IgD-negative memory B cell (primary cell): ENCODE measurements at regions not wholly inside any gene's neighbourhood (a gene's known extent, or its start where the extent isn't known, plus 50 kb on each side); places are given as distances from the start of the nearest gene placed in this dataset.
"Not testable (repeated sequence)": the region's sequence is repeated elsewhere in the genome, so short reads cannot be mapped to it uniquely, and the experiment has no call there.

Source experiments
- H3K27ac Mint-ChIP-seq, 3 donors: one replicate each; pipeline ENCODE4 v1.8.0; 2020 to 2022; ENCODE audit warnings: mild to moderate bottlenecking in 3 of 3, mixed read lengths in 3 of 3, moderate library complexity in 1 of 3
- H3K27me3 Mint-ChIP-seq: one replicate; pipeline ENCODE4 v1.8.0; 2021; ENCODE audit warnings: mixed read lengths
- H3K36me3 Mint-ChIP-seq: one replicate; pipeline ENCODE4 v1.8.0; 2020; ENCODE audit warnings: mild to moderate bottlenecking, mixed read lengths
- H3K4me1 Mint-ChIP-seq, 3 donors: one replicate each; pipeline ENCODE4 v1.8.0; 2020 to 2022; ENCODE audit warnings: mixed read lengths in 3 of 3, mild to moderate bottlenecking in 1 of 3
- H3K4me3 Mint-ChIP-seq, 4 donors: one replicate each; pipeline ENCODE4 v1.8.0; 2020 to 2022; ENCODE audit warnings: mild to moderate bottlenecking in 4 of 4, mixed read lengths in 4 of 4, moderate library complexity in 3 of 4
- H3K9me3 Mint-ChIP-seq, 3 donors: one replicate each; pipeline ENCODE4 v1.8.0; 2020 to 2021; ENCODE audit warnings: mixed read lengths in 3 of 3, mild to moderate bottlenecking in 1 of 3

DNA sequence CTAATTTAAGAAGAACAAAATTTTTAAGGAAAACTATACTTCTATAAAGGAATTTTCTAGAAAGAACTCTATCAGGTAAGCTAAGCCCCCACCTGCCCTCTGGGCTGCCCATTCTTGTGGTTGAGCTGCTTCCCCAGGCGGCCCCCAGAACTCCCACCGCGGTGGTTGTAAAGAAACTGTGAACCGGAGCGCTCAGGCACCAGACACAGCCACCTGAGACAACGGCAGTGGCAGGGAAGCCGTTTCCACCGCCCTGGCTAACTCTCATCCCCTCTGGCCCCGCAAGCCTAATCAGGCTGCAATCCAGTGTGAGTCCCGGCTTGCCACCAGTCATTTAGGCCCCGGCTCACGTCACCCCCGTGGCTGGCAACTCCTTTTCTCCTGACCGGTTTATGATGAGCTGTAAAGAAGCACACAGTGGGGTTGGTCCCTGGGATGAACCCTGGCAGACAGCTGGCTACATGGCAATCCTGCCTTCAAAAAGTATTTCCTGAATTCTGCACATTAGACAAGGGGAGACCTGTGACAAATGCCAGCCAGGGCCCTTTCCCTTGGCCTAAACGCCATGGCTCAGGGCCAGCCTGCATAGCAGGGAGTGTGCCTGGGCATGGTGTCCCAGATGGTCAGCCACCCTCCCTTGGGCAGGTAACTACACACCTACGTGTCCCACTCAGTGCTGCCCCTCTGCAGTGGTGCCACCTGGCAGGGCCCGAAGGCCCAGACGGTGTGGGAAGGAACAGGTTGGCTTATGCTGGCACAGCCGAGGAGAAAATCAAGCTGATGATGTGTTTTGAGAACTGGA lies 63.8 kb upstream of the GPR31 start:
- Mint-ChIP-seq H3K36me3 (no peaks in the 10 kb centered on the region), H3K27me3 (peaks cover 6% of the 10 kb centered on the region), H3K27ac (no peak overlapping the region), H3K9me3 (no peaks in the 10 kb centered on the region), H3K4me3 (no peak overlapping the region), H3K4me1 (no peaks in the 10 kb centered on the region)

DNA sequence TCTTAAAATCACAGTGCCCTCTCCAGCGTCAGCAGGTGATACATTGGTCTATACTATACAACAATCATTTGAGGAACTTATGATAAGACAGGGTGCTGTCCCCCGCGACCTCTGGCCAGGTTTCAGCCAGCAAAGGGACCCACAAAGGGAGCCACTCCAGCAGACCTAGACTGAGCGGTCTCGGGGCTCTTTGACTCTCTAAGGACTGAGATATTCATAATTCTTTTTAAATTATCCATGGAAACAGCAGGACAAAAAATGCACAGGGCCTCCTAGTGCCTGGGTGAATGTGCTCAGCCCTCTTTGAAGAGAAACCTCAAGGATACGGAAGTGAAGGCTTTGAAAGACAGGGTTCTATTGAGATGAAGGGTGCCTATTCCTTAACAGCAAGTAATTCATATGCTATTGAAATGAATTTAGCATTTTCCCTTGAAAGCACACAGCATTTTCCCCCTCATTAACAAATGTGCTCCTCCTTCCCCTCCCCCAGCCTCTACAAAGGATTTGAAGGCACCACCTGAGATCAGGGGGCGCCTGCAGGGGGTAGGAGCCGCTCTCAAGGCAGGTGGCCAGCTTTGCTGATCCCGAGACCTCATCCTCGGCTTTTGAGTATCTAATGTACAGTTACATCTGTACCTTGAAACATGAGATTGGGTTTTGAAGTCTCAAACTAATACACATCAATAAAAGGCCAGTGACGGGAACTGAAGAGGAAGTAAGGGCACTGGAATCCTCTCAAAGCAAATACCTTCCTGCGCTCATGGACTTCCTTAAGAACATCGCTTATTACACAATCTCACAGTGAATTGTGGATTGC lies 65.3 kb upstream of the UNC93A start:
- peaks cover 21% of the 10 kb centered on the region for H3K27me3 Mint-ChIP-seq
- not testable (repeated sequence) for H3K27ac Mint-ChIP-seq, H3K4me3 Mint-ChIP-seq, H3K4me1 Mint-ChIP-seq, H3K9me3 Mint-ChIP-seq, H3K36me3 Mint-ChIP-seq

DNA sequence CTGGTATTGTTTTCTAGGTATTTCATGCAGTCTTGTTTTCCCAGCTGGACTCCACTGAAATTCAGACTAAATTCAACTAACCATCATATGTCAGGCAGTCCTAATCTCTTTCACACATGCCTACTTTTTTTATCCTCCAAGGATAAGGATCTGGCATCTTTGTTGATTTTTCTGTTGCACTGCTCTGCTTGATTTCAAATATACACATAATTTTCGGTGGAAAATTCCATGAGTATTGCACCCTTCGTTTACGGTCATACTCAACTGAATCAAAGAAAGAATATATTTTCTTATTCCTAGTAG lies 64.8 kb upstream of the UNC93A start:
- Mint-ChIP-seq H3K27ac (no peak overlapping the region), H3K4me1 (peaks cover 0 to 2% (median 0%) of the 10 kb centered on the region in 3 donors), H3K9me3 (no peaks in the 10 kb centered on the region), H3K4me3 (no peak overlapping the region), H3K27me3 (peaks cover 21% of the 10 kb centered on the region), H3K36me3 (no peaks in the 10 kb centered on the region)

DNA sequence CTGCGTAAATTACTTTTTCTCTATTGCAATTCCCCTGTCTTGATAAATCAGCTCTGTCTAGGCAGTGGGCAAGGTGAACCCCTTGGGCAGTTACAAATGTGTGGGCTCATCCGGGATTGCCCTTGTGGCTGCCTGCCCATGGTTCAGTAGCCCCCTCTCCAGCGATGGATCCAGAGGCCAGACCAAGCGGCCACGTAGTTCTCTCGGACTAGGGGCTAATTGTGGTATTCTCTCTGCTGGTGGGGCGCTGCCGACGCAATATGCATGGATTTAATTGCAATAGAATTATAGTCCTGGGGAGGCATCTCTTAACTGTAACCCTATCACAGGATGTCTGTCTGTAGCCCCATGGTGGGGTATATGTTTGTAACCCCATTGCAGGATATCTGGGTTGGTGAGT lies 64.3 kb upstream of the UNC93A start:
- Mint-ChIP-seq H3K9me3 (no peaks in the 10 kb centered on the region), H3K4me1 (peaks cover 0 to 2% (median 0%) of the 10 kb centered on the region in 3 donors), H3K27me3 (peaks cover 21% of the 10 kb centered on the region), H3K36me3 (no peaks in the 10 kb centered on the region), H3K27ac (no peak overlapping the region), H3K4me3 (no peak overlapping the region)

DNA sequence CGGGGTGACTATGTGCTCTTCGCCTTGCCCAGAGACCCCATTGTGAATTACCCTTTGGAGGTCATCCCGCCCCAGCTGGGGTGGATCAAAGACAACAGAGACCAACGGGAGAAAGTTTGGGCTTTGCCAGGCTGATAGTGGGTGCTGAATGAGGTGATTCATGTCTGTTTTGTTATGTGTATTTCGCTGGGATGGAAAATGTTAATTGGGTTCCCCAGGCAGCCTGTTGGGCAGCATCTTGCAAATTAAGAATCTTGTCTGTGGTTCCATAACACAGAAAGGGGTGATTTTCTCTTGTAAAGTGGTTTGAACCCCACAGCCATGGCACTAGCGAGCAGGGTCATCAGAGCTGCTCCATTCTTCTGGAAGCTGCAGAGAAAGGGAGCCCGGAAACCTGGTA lies 63.1 kb upstream of the UNC93A start:
- peaks cover 0 to 2% (median 0%) of the 10 kb centered on the region in 3 donors for H3K4me1 Mint-ChIP-seq
- H3K4me3 Mint-ChIP-seq, result no peak overlapping the region
- H3K36me3 Mint-ChIP-seq, result no peaks in the 10 kb centered on the region
- peaks cover 21% of the 10 kb centered on the region for H3K27me3 Mint-ChIP-seq
- H3K9me3 Mint-ChIP-seq, result no peaks in the 10 kb centered on the region
- H3K27ac Mint-ChIP-seq, result no peak overlapping the region

DNA sequence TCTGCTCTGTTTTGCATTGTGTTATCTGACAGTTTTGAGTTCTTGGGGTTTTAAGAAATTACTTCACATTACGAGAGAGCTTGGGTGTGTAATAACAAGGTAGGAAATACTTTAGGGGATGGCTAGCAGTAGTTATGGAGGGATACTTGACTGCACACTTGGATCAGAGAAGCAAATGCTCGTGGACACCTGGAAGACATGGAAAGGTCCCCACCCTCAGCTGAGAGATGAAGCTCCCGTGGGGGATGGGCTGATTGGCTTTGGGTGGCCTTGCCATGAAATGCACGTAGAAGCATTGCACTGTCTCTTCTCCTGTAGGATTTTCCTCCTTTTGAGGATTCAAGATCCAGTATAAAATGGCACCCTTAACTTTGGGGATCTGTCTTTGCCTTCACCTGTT lies 61.5 kb upstream of the UNC93A start:
- Mint-ChIP-seq H3K4me1 (peaks cover 0 to 2% (median 1%) of the 10 kb centered on the region in 3 donors), H3K36me3 (no peaks in the 10 kb centered on the region), H3K9me3 (no peaks in the 10 kb centered on the region), H3K27ac (no peak overlapping the region), H3K4me3 (no peak overlapping the region), H3K27me3 (peaks cover 17% of the 10 kb centered on the region)

DNA sequence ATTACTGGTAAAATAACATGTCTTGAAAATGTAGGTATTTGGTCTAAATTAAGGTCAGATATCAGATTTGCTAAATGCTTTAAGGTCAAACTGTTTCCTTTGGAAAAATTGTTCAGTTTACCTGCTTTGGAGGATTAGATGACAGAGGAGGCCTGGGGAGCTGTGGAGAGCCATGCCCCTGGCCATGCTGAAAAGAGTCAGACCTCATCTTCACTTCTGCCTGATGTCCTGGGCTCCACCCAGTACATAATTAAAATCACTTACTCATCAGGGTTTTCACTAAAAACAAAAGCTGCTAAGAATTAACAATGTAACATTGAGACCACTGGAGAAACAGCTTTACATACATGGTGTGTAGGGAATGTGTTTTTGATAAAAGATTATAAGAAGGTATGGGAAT lies 60.8 kb upstream of the UNC93A start:
- Mint-ChIP-seq H3K36me3 (no peaks in the 10 kb centered on the region), H3K9me3 (no peaks in the 10 kb centered on the region), H3K4me1 (peaks cover 0 to 4% (median 4%) of the 10 kb centered on the region in 3 donors), H3K27me3 (peaks cover 20% of the 10 kb centered on the region), H3K4me3 (no peak overlapping the region), H3K27ac (no peak overlapping the region)

DNA sequence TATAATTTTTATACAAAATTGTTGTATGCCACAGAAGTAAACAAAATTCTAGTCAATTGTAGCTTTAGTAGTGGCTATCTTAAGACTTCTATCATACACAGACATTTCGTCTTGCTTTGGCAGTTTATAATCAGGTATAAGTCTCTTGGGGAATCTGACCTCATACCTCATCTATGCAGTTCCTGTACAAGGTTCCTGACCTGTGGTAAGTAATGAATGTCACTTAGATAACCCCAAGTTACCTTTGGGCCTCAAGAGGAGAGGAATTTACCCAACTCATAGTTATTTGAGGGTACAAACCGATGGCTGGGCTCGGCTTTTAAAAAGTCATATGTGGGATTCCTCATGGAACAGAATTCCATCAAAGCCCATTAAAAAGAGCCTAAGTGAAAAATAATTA lies 58.8 kb upstream of the UNC93A start:
- no peaks in the 10 kb centered on the region for H3K36me3 Mint-ChIP-seq
- peaks cover 15% of the 10 kb centered on the region for H3K27me3 Mint-ChIP-seq
- peaks cover 0 to 4% (median 4%) of the 10 kb centered on the region in 3 donors for H3K4me1 Mint-ChIP-seq
- no peak overlapping the region for H3K4me3 Mint-ChIP-seq
- no peaks in the 10 kb centered on the region for H3K9me3 Mint-ChIP-seq
- no peak overlapping the region for H3K27ac Mint-ChIP-seq

DNA sequence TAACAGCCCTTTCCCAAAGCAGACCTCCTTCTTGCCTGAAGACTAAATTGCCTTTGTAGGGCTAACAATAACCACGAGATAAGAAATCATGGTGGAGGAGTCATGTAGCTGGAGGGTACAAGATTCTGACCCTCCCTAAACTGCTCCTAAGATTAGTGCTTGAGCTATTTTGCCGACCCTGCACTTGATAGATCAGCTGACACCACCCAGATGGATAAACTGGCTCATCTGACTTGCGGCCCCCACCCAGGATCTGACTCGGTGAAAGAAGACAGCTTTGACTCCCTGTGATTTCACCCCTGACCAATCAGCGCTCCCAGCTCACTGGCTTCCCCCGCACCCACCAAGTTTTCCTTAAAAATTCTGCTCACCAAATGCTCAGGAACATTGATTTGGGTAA lies 57.6 kb upstream of the UNC93A start:
- peaks cover 0 to 4% (median 2%) of the 10 kb centered on the region in 3 donors for H3K4me1 Mint-ChIP-seq
- H3K9me3 Mint-ChIP-seq, result no peaks in the 10 kb centered on the region
- no peaks in the 10 kb centered on the region for H3K36me3 Mint-ChIP-seq
- no peak overlapping the region for H3K27ac Mint-ChIP-seq
- H3K27me3 Mint-ChIP-seq, result peaks cover 10% of the 10 kb centered on the region
- no peak overlapping the region for H3K4me3 Mint-ChIP-seq

DNA sequence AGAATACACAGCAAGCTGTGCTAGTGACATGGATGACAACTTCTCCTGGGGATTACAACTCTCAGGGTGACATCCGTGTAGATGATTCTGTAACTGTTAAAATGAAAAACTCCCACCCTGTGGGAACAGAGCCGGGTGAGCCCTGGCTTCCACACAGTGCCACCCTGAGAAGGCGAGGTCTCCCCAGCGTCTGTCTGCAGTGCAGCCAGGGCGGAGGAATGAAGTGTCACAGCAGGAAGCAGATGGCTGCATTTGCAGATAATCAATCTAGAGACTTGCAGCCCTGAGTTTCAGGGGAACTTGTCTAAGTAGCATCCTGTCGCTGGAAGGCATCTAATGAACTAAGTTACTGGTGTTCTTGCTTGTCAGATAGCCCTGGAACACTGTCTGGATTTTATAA lies 56.5 kb upstream of the UNC93A start:
- not testable (repeated sequence) for H3K9me3 Mint-ChIP-seq, H3K4me1 Mint-ChIP-seq, H3K27ac Mint-ChIP-seq, H3K36me3 Mint-ChIP-seq
- Mint-ChIP-seq H3K4me3 (peak overlapping the region in 1 of 4 donors; percentile 17), H3K27me3 (peaks cover 11% of the 10 kb centered on the region)

DNA sequence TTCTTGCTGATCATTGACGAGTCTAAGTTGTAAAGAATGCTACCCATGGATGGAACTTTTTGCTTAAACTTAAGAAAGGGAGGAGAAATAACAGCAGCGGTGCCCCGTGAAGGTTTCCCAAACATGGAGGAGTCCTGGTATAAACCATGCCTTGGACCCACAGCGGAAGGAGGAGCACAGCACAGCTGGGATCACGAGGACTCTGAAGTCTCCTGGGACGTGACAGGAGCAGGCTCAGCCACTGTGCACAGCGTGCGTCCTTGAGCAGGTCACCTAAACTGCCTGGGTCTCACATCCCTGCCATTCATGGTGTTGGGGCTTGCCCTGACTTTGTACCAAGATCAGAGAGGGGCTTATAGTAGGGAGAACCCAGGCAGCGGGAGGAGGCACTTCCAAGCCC lies 56.1 kb upstream of the UNC93A start:
- peaks cover 8% of the 10 kb centered on the region for H3K27me3 Mint-ChIP-seq
- H3K27ac Mint-ChIP-seq, result no peak overlapping the region
- peaks cover 0 to 4% (median 2%) of the 10 kb centered on the region in 3 donors for H3K4me1 Mint-ChIP-seq
- H3K4me3 Mint-ChIP-seq, result peak overlapping the region in 1 of 4 donors; percentile 17
- no peaks in the 10 kb centered on the region for H3K36me3 Mint-ChIP-seq
- no peaks in the 10 kb centered on the region for H3K9me3 Mint-ChIP-seq

DNA sequence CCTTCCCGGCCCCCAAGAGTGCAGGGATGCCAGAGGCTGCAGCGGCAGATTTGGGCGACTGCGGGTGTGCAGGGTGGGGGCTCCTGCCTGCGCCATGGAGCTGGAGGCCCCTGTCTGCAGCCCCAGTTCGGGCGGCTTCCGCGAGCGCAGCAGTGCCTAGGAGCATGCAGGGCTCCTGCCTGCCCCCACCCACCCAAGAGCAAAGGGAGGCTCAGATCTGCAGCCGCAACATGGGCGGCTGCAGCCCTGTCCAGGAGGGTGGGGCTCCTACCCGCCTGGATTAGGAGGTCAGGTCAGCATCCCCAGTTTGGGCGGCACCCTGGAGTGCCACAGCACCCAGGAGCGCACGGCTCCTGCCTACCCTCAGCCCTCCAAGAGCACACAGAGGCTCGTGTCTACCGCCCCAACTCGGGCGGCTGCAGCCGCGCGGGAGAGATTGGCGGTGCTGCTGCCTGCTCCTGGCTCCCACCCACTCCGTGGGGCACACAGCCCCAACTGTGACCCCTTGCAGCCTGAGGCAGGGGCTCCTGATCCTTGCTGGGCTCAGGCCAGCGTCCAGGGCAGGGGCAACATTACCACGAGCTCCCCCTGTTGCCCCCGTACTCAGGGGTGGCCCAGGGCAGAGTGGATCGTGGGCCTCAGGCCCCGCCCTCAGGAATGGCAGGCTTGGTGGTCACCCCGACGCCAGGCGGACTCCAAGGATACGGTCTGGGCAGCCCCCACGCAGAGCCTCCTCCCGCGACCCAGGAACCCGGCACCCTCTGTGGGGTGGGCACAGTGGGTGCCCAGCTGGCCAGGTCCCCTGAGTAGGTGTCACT lies 55.5 kb upstream of the UNC93A start:
- no peak overlapping the region for H3K4me3 Mint-ChIP-seq
- no peaks in the 10 kb centered on the region for H3K36me3 Mint-ChIP-seq
- H3K4me1 Mint-ChIP-seq, result peaks cover 0 to 4% (median 2%) of the 10 kb centered on the region in 3 donors
- H3K27ac Mint-ChIP-seq, result no peak overlapping the region
- H3K27me3 Mint-ChIP-seq, result peaks cover 11% of the 10 kb centered on the region
- no peaks in the 10 kb centered on the region for H3K9me3 Mint-ChIP-seq

DNA sequence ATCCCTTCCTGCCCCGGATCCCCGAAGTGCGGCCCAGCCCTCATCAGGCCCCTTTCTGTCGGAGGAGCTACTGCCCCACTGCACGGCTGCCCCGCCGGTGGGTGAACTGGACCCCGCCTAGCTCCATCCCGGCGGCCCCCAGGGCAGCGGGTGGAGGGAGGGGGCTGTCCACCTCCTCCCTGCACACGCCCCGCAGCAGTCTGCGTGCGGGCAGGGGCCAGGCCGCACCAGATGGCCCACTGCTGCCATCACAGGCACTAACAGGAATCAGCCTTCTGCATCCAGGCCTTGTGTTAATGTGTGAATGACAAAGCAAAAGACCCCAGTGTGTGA lies 54.9 kb upstream of the UNC93A start:
- Mint-ChIP-seq H3K27ac (no peak overlapping the region), H3K4me1 (peaks cover 0 to 4% (median 2%) of the 10 kb centered on the region in 3 donors), H3K4me3 (no peak overlapping the region), H3K27me3 (peaks cover 14% of the 10 kb centered on the region), H3K9me3 (no peaks in the 10 kb centered on the region), H3K36me3 (no peaks in the 10 kb centered on the region)

DNA sequence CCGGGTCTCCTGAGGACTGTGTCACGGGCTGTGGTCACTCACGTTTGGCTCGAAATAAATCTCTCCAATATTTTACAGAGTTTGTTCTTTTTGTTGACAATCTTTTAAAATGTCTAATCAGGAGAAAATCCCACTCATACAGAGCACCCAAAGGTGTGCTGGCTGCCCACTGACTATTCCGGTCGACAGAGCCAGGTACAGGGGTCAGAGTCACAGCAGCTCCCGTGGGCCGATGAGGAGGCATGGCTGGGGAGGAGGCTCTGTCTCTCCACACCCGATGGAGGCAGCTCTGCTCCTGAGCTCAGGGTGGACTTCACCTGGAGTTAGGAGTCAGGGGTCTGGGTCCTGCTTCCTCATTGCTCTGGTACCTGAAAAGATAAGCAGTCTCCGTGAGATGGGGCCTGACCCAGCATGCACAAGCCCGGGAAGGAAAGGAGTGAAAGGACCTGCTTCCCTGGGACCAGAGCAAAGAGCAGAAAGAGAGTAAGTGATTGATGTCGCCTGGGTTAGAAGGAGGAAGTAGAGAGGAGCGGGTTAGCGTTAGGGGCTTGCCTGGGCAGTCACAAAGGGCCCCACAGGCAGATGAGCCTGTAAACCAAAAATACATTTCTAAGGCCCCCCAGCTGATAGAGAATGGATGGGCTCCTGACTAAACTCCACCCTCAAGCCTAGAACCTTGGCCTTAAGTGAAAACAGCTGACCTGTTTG lies 53.5 kb upstream of the UNC93A start:
- no peak overlapping the region for H3K4me3 Mint-ChIP-seq
- H3K27me3 Mint-ChIP-seq, result peaks cover 14% of the 10 kb centered on the region
- H3K36me3 Mint-ChIP-seq, result no peaks in the 10 kb centered on the region
- no peak overlapping the region for H3K27ac Mint-ChIP-seq
- H3K9me3 Mint-ChIP-seq, result no peaks in the 10 kb centered on the region
- peaks cover 0 to 4% (median 2%) of the 10 kb centered on the region in 3 donors for H3K4me1 Mint-ChIP-seq
